ENCODE measurements at regions not wholly inside any gene's neighbourhood (a gene's known extent, or its start where the extent isn't known, plus 50 kb on each side); places are given as distances from the start of the nearest gene placed in this dataset.

DNA sequence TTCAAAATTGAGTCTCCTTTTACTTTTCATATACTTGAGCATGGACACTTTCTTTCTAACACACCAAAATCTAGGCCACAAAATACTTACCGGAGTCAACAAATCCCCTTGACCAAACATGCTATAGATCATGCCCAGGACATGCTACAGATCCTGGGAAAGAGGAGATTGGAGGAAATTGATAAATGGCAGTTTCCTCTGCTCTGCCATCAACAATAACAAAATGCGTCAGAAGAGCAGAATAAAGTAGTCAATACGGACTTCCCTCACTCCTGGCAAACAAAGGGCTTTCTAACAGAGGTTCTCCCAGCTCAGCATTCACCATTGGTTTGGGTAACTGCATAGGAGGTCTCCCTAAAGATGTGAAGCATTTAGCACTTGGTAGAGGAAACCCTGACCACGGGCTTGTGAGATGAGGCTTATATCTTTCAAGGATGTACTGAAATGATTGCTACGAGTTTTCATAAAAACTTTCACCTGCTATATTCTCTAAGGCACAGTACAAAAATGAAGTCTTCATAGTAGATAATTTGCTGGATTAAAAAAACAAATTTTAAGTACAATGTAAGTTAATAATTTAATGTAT is 283.8 kb upstream of the RUNX1 start:
- TF ChIP-seq, protein P1, sequence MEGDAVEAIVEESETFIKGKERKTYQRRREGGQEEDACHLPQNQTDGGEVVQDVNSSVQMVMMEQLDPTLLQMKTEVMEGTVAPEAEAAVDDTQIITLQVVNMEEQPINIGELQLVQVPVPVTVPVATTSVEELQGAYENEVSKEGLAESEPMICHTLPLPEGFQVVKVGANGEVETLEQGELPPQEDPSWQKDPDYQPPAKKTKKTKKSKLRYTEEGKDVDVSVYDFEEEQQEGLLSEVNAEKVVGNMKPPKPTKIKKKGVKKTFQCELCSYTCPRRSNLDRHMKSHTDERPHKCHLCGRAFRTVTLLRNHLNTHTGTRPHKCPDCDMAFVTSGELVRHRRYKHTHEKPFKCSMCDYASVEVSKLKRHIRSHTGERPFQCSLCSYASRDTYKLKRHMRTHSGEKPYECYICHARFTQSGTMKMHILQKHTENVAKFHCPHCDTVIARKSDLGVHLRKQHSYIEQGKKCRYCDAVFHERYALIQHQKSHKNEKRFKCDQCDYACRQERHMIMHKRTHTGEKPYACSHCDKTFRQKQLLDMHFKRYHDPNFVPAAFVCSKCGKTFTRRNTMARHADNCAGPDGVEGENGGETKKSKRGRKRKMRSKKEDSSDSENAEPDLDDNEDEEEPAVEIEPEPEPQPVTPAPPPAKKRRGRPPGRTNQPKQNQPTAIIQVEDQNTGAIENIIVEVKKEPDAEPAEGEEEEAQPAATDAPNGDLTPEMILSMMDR (IDR thresholded peaks at IDR 0.05), result no peak
- TF ChIP-seq, protein P2, sequence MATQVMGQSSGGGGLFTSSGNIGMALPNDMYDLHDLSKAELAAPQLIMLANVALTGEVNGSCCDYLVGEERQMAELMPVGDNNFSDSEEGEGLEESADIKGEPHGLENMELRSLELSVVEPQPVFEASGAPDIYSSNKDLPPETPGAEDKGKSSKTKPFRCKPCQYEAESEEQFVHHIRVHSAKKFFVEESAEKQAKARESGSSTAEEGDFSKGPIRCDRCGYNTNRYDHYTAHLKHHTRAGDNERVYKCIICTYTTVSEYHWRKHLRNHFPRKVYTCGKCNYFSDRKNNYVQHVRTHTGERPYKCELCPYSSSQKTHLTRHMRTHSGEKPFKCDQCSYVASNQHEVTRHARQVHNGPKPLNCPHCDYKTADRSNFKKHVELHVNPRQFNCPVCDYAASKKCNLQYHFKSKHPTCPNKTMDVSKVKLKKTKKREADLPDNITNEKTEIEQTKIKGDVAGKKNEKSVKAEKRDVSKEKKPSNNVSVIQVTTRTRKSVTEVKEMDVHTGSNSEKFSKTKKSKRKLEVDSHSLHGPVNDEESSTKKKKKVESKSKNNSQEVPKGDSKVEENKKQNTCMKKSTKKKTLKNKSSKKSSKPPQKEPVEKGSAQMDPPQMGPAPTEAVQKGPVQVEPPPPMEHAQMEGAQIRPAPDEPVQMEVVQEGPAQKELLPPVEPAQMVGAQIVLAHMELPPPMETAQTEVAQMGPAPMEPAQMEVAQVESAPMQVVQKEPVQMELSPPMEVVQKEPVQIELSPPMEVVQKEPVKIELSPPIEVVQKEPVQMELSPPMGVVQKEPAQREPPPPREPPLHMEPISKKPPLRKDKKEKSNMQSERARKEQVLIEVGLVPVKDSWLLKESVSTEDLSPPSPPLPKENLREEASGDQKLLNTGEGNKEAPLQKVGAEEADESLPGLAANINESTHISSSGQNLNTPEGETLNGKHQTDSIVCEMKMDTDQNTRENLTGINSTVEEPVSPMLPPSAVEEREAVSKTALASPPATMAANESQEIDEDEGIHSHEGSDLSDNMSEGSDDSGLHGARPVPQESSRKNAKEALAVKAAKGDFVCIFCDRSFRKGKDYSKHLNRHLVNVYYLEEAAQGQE (IDR thresholded peaks at IDR 0.05; ENCODE audit: insufficient read depth in 1 of 2, low read depth in 2 of 2, low read length in 1 of 2), result no peak
- no peak for TF ChIP-seq POLR2AphosphoS5 (IDR thresholded peaks at IDR 0.05; ENCODE audit: low read depth, low read length)
